Lung (tissue), 11 donors: ENCODE measurements at regions not wholly inside any gene's neighbourhood (a gene's known extent, or its start where the extent isn't known, plus 50 kb on each side); places are given as distances from the start of the nearest gene placed in this dataset.

Experiments used
- ATAC-seq: fragments of 200-7000 bp; cut with Tn5 transposase; one replicate; pipeline ENCODE4 v1.9.1; 2020; ENCODE audit warnings: moderate number of reproducible peaks; ENCODE audit not compliant: insufficient read depth, low FRiP score
- DNase-seq, 3 donors: peaks; one replicate each; pipeline ENCODE4 v3.0.0-alpha.2; 2013 to 2017
- H3K27ac ChIP-seq, 2 donors: one replicate each; pipeline ENCODE4 v1.5.1; 2013; ENCODE audit warnings: mild to moderate bottlenecking in 2 of 2, moderate library complexity in 2 of 2, control low read depth in 1 of 2, inconsistent platforms in 1 of 2, low read depth in 1 of 2, low read length in 1 of 2
- H3K27me3 ChIP-seq, 3 donors: one replicate each; pipeline ENCODE4 v1.5.1; 2013; ENCODE audit warnings: low read length in 2 of 3; ENCODE audit not compliant: control insufficient read depth in 3 of 3, insufficient read depth in 3 of 3
- H3K36me3 ChIP-seq, 4 donors: one replicate each; pipeline ENCODE4 v1.5.1; 2013; ENCODE audit warnings: low read length in 4 of 4, mild to moderate bottlenecking in 1 of 4, moderate library complexity in 1 of 4; ENCODE audit not compliant: control insufficient read depth in 4 of 4, insufficient read depth in 4 of 4
- H3K4me1 ChIP-seq, 5 donors: one replicate each; pipeline ENCODE4 v1.5.1; 2013; ENCODE audit warnings: low read length in 5 of 5, mild to moderate bottlenecking in 2 of 5, moderate library complexity in 1 of 5; ENCODE audit not compliant: control insufficient read depth in 5 of 5, insufficient read depth in 5 of 5
- H3K4me3 ChIP-seq: one replicate; pipeline ENCODE4 v1.5.1; 2013; ENCODE audit warnings: mild to moderate bottlenecking, control low read depth, moderate library complexity
- H3K9ac ChIP-seq, 2 donors: one replicate each; pipeline ENCODE4 v1.5.1; 2013; ENCODE audit warnings: low read length in 2 of 2, control low read depth in 1 of 2; ENCODE audit not compliant: insufficient read depth in 1 of 2
- H3K9me3 ChIP-seq, 4 donors: one replicate each; pipeline ENCODE4 v1.5.1; 2013; ENCODE audit warnings: low read length in 3 of 4, mild to moderate bottlenecking in 1 of 4, moderate library complexity in 1 of 4; ENCODE audit not compliant: control insufficient read depth in 4 of 4, insufficient read depth in 3 of 4
- WGBS, 2 donors: extraction: QIAGEN DNeasy Blood & Tissue Kit; methylation state at CpG; one replicate each; pipeline ENCODE4 v1.1.7; 2013; 5-methylcytosine and 5-hydroxymethylcytosine counted together
- TF ChIP-seq, protein P1 (sequence below): IDR thresholded peaks from 2 replicates; pipeline ENCODE4 v1.5.1; 2012; ENCODE audit warnings: mild to moderate bottlenecking; ENCODE audit errors: control extremely low read depth, extremely low read depth
- donor health status: control.
- donor health status: control.
- donor health status: Bipolar disorder and iron deficiency.
- donor health status: healthy.
- donor health status: DM: yes; HTN: yes; CAD: no.

DNA sequence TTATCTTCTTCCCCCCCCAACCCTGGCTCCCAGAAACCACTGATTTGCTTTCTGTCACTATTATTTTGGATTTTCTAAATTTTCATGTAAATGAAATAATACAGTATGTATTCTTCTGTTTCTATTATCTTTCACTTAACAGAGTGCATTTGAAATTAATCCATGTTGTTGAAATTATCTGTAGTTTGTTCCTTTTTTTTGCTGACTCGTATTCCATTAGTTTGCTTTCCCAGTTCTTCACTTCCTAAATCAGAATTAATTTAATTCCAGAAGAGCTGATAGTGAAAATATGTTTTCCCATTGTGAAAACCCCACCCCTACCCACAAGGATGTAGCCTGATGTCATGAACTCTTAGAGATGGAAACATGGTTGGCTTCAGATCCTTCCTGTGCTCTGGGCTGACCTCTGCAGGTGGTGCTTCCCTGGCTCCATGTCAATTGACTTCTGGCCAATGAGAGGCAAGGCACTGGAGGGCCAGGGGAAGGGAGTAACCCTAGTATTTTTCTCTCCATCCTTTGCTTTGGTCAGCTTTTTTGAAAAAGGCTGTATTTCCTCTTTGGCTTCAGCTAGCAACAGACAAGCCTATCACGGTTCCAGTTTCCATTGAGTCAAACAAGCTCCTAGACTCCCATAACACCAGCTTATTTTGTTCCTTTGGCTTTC, 244.4 kb upstream of the HSF2 start:
- Histone ChIP-seq H3K9ac (no peak overlapping the region), H3K27me3 (no peaks in the 10 kb centered on the region), H3K27ac (no peak overlapping the region), H3K36me3 (no peaks in the 10 kb centered on the region), H3K4me1 (peaks cover 0 to 6% (median 3%) of the 10 kb centered on the region in 5 donors), H3K4me3 (no peak overlapping the region), H3K9me3 (no peaks in the 10 kb centered on the region)
- 67 to 77% methylated on average over 2 of the region's 2 CpGs for WGBS, 2 donors
- ATAC-seq (no peak), DNase-seq (peak in 2 of 3 donors; percentile 29 to 33)
- TF ChIP-seq, protein P1, sequence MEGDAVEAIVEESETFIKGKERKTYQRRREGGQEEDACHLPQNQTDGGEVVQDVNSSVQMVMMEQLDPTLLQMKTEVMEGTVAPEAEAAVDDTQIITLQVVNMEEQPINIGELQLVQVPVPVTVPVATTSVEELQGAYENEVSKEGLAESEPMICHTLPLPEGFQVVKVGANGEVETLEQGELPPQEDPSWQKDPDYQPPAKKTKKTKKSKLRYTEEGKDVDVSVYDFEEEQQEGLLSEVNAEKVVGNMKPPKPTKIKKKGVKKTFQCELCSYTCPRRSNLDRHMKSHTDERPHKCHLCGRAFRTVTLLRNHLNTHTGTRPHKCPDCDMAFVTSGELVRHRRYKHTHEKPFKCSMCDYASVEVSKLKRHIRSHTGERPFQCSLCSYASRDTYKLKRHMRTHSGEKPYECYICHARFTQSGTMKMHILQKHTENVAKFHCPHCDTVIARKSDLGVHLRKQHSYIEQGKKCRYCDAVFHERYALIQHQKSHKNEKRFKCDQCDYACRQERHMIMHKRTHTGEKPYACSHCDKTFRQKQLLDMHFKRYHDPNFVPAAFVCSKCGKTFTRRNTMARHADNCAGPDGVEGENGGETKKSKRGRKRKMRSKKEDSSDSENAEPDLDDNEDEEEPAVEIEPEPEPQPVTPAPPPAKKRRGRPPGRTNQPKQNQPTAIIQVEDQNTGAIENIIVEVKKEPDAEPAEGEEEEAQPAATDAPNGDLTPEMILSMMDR: no peak

DNA sequence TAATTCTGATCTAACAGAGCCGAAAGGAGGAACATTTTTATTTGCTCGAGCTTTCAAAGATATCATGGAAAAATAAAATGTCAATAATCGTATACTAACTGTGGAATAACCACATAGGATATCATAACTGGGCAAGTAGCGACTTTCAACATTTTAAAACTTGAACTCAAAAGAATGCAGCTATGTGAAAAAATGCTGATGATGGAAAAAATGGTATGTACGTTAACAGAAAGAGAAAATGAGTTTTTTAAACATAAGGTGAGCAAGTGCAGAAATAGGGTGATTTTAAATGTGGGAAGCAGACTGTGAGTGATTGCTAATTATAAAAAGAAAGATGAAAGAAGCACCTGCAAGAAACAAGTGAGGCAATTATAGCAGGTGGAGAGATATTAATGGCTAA, 238.3 kb upstream of the HSF2 start:
- H3K9me3 ChIP-seq: no peaks in the 10 kb centered on the region
- ATAC-seq (no peak), DNase-seq (no peak)
- no peak overlapping the region for H3K27ac ChIP-seq
- H3K27me3 ChIP-seq: no peaks in the 10 kb centered on the region
- no peak overlapping the region for H3K9ac ChIP-seq
- H3K4me3 ChIP-seq: no peak overlapping the region
- TF ChIP-seq, protein P1: no peak
- WGBS, 2 donors: 88 to 89% methylated on average over 5 of the region's 5 CpGs
- H3K4me1 ChIP-seq: no peaks in the 10 kb centered on the region
- H3K36me3 ChIP-seq: no peaks in the 10 kb centered on the region

DNA sequence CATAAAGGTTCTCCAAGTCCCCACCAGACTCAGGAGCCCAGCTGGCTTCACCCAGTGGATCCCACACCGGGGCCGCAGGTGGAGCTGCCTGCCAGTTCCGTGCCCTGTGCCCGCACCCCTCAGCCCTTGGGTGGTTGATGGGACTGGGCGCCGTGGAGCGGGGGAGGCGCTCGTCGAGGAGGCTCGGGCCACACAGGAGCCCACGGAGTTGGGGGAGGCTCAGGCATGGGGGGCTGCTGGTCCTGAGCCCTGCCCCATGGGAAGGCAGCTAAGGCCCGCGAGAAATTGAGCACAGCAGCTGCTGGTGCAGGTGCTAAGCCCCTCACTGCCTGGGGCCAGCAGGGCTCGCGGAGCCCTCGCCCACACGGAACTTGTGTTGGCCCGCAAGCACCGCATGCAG, 234.4 kb upstream of the HSF2 start:
- 92 to 94% methylated on average over 20 of the region's 20 CpGs for WGBS, 2 donors
- DNase-seq: no peak

More for the DNA sequence above, 234.4 kb upstream of the HSF2 start:
- no peak overlapping the region for H3K4me3 ChIP-seq
- no peak for ATAC-seq
- H3K36me3 ChIP-seq: no peaks in the 10 kb centered on the region
- no peak overlapping the region for H3K27ac ChIP-seq
- H3K27me3 ChIP-seq: no peaks in the 10 kb centered on the region
- H3K4me1 ChIP-seq: no peaks in the 10 kb centered on the region
- H3K9ac ChIP-seq: no peak overlapping the region
- no peaks in the 10 kb centered on the region for H3K9me3 ChIP-seq
- TF ChIP-seq, protein P1: no peak
